Adrenal gland (tissue), 9 donors: ENCODE measurements at regions not wholly inside any gene's neighbourhood (a gene's known extent, or its start where the extent isn't known, plus 50 kb on each side); places are given as distances from the start of the nearest gene placed in this dataset.

Experiments used
- DNase-seq, 7 donors: peaks; one replicate each; pipeline ENCODE4 v3.0.0-alpha.2; 2019 to 2020
- H3K27ac ChIP-seq, 5 donors: fragments of 200-600 bp; sonication (generic) in 4 of 5; 1 replicate in 3 of 5; 2 replicates in 2 of 5; pipeline versions ENCODE4 v1.5.1 to v1.8.0; 2016 to 2020; ENCODE audit warnings: mild to moderate bottlenecking in 1 of 5
- H3K27me3 ChIP-seq: fragments of 200-600 bp; 2 replicates; pipeline ENCODE4 v1.8.0; 2021
- H3K36me3 ChIP-seq, 2 donors: fragments of 200-600 bp; replicated peaks in 1 of 2; 1 replicate in 1 of 2; 2 replicates in 1 of 2; pipeline versions ENCODE4 v1.5.1 to v1.8.0; 2018 to 2022
- H3K4me1 ChIP-seq, 2 donors: fragments of 200-600 bp; replicated peaks in 1 of 2; 1 replicate in 1 of 2; 2 replicates in 1 of 2; pipeline versions ENCODE4 v1.5.1 to v1.8.0; 2018 to 2021
- H3K4me3 ChIP-seq, 4 donors: fragments of 200-600 bp; sonication (generic) in 3 of 4; one replicate each; pipeline ENCODE4 v1.5.1; 2016 to 2018
- H3K9me3 ChIP-seq, 3 donors: fragments of 200-600 bp; sonication (generic) in 1 of 3; replicated peaks in 1 of 3; 1 replicate in 2 of 3; 2 replicates in 1 of 3; pipeline versions ENCODE4 v1.5.1 to v1.8.0; 2016 to 2021
- POLR2A ChIP-seq, 2 donors: fragments of 450-650 bp; IDR thresholded peaks; one replicate each; pipeline ENCODE4 v1.6.1; 2017; ENCODE audit warnings: antibody characterized with exemption in 2 of 2, mild to moderate bottlenecking in 2 of 2, moderate library complexity in 1 of 2
- WGBS, 4 donors: extraction: QIAGEN DNeasy Blood & Tissue Kit in 2 of 4; methylation state at CpG; one replicate each; pipeline versions ENCODE4 v1.1.5 to v1.1.7; 2013 to 2017; 5-methylcytosine and 5-hydroxymethylcytosine counted together
- intact Hi-C, 2 donors: fragments of 100-400 bp; cut with DNase I; formaldehyde crosslinking; loops; one replicate each; pipeline versions ENCODE4 v1.14.1 to v1.15.0; 2022 to 2023
- TF ChIP-seq, protein P1 (sequence below), 6 experiments: fragments of 450-650 bp in 4 of 6; fragments of 200-600 bp in 2 of 6; sonication (generic) in 1 of 6; IDR thresholded peaks; 1 replicate in 5 of 6; 2 replicates in 1 of 6; pipeline versions ENCODE4 v1.5.1 to v1.8.0; 2016 to 2021; ENCODE audit warnings: antibody characterized with exemption in 6 of 6, mild to moderate bottlenecking in 2 of 6, moderate library complexity in 1 of 6
- donor health status: healthy with polysubstance abuse.
- donor health status: Bipolar disorder and iron deficiency.
- donor health status: DM: yes; HTN: yes; CAD: no.
- donor health status: DM: no; HTN: no; CAD: no.
- donor health status: DM: no; HTN: no; CAD: no.

DNA sequence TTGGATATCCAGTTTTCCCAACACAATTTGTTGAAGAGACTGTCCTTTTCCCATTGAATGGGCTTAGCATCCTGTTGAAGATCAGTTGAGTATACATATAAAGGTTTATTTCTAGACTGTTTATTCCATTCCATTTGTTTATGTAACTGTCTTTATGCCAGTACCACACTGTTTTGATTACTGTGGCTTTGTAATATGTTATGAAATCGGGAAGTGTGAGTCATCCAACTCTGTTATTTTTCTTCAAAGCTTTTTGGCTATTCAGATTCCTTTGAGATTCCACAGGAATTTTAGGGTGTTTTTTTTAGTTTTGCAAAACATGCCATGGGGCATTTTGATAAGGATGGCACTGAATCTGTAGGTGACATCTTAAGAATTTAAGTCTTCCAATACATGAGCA, 188.3 kb downstream of the BMP7 start:
- H3K4me3 ChIP-seq = no peak overlapping the region
- TF ChIP-seq, protein P1, sequence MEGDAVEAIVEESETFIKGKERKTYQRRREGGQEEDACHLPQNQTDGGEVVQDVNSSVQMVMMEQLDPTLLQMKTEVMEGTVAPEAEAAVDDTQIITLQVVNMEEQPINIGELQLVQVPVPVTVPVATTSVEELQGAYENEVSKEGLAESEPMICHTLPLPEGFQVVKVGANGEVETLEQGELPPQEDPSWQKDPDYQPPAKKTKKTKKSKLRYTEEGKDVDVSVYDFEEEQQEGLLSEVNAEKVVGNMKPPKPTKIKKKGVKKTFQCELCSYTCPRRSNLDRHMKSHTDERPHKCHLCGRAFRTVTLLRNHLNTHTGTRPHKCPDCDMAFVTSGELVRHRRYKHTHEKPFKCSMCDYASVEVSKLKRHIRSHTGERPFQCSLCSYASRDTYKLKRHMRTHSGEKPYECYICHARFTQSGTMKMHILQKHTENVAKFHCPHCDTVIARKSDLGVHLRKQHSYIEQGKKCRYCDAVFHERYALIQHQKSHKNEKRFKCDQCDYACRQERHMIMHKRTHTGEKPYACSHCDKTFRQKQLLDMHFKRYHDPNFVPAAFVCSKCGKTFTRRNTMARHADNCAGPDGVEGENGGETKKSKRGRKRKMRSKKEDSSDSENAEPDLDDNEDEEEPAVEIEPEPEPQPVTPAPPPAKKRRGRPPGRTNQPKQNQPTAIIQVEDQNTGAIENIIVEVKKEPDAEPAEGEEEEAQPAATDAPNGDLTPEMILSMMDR (IDR thresholded peaks at IDR 0.05) = no peak
- TF ChIP-seq POLR2A (IDR thresholded peaks at IDR 0.05) = no peak
- peaks cover 0 to 4% (median 0%) of the 10 kb centered on the region in 3 donors for H3K9me3 ChIP-seq
- H3K36me3 ChIP-seq = no peaks in the 10 kb centered on the region
- intact Hi-C loops = no loop called here
- H3K4me1 ChIP-seq = no peaks in the 10 kb centered on the region
- no peaks in the 10 kb centered on the region for H3K27me3 ChIP-seq
- 72 to 78% (median 76%) methylated on average over 1 of the region's 1 CpG for WGBS, 4 donors
- no peak for DNase-seq
- no peak overlapping the region for H3K27ac ChIP-seq

DNA sequence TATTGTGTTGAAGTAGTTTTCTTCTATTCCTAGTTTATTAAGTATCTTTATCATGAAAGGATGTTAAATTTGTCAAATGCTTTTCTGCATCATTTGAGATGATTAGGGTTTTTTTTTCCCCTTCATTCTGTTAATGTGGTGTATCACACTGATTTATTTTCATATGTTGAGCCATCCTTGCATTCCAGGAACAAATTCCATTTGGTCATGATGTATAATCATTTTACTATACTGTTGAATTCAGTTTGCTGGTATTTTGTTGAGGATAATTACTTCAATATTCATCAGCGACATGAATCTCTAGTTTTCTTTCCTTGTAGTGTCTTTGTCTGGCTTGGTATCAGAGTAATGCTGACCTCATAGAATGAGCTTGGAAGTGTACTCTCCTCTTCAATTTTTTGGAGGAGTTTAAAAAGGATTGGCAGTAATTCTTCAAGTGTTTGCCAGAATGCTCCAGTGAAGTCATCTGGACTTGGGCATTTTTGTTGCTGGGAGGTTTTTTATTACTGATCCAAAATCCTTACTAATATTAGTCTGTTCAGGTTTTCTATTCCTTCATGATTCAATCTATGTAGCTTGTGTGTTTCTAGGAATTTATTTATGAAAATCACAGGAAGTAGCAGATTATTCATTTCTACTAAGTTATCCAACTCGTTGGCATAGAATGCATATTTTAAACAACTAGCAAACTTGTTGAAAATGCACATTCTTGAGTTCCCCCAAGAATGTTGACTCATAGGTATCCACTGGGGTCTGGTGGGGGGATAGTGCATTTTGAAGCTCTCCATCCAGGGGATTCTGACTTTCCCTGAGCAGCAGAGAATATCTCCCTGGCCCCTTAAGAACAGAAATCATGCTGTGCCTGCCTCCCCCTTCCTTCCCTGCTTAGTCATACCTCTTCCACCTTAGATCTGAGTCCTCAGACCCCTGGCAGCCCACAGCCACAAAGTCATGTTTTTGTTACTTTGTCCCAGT, 187.1 kb downstream of the BMP7 start:
- H3K4me3 ChIP-seq = no peak overlapping the region
- no peak for TF ChIP-seq POLR2A (IDR thresholded peaks at IDR 0.05)
- TF ChIP-seq, protein P1 (IDR thresholded peaks at IDR 0.05) = no peak
- H3K27ac ChIP-seq = no peak overlapping the region
- H3K9me3 ChIP-seq = peaks cover 0 to 4% (median 0%) of the 10 kb centered on the region in 3 donors
- H3K27me3 ChIP-seq = no peaks in the 10 kb centered on the region
- DNase-seq = no peak
- intact Hi-C loops = no loop called here
- no peaks in the 10 kb centered on the region for H3K4me1 ChIP-seq
- no peaks in the 10 kb centered on the region for H3K36me3 ChIP-seq
- 45 to 71% (median 70%) methylated on average over 2 of the region's 2 CpGs for WGBS, 4 donors

DNA sequence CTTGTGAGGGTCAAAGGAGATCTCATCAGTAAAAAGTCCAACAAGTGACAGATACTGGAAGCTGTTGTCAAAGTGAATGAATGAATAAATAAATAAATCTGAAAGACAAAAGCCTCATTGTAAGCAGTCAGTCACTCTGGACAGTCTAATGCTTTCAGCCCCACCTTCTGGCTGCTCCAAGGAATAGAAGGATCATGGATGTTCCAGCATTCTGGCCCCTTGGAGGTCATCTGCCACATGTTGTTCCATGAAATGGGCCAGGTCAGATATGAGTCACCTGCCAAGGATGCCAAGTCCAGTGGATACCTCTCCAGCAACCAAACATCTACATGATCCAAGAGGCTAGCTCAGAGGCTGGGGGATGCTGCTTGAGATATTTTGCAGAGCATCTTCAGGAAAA, 185.6 kb downstream of the BMP7 start:
- TF ChIP-seq, protein P1 (IDR thresholded peaks at IDR 0.05) = no peak
- TF ChIP-seq POLR2A (IDR thresholded peaks at IDR 0.05) = no peak

DNA sequence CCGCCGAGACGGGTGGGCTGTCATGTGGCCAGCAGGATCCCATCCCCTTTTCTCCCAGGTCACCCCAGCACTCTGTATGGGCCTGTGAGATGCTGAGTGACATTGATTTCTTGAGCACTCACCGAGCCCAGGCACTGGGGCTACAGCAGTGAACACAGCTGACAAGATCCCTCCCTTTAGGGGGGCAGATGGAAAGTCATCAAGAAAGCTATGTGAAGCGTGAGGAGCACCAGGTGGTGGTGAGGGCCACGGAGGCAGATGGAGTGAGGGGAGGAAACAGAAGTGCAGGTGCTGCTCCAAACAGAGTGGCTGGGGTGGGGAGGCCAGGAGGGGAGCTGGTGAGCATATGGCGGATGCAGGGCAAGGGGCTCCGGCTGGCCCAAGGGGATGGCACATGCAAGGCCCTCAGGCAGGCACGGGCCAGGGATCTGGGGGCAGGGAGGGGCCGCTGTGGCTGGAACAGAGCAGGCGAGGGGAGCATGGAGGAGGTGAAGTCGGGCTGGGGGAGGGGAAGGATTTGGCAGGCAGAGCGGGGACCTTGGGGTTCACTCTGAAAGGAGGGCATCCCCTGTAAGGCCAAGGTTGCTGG, 184.0 kb downstream of the BMP7 start:
- intact Hi-C loops = no loop called here
- Histone ChIP-seq H3K27me3 (peaks cover 4% of the 10 kb centered on the region), H3K27ac (no peak overlapping the region), H3K36me3 (no peaks in the 10 kb centered on the region), H3K4me1 (no peaks in the 10 kb centered on the region), H3K9me3 (peaks cover 0 to 4% (median 0%) of the 10 kb centered on the region in 3 donors), H3K4me3 (no peak overlapping the region)
- WGBS, 4 donors = 63 to 78% (median 73%) methylated on average over 10 to 13 of the region's 13 CpGs
- DNase-seq = no peak
- TF ChIP-seq POLR2A (IDR thresholded peaks at IDR 0.05) = no peak
- TF ChIP-seq, protein P1 (IDR thresholded peaks at IDR 0.05) = no peak

More for the DNA sequence above, 185.6 kb downstream of the BMP7 start:
- no peaks in the 10 kb centered on the region for H3K36me3 ChIP-seq
- DNase-seq = no peak
- H3K9me3 ChIP-seq = peaks cover 0 to 4% (median 0%) of the 10 kb centered on the region in 3 donors
- no peak overlapping the region for H3K27ac ChIP-seq
- intact Hi-C loops = no loop called here
- H3K4me1 ChIP-seq = no peaks in the 10 kb centered on the region
- H3K27me3 ChIP-seq = no peaks in the 10 kb centered on the region
- no peak overlapping the region for H3K4me3 ChIP-seq
